ENCODE measurements at regions not wholly inside any gene's neighbourhood (a gene's known extent, or its start where the extent isn't known, plus 50 kb on each side); places are given as distances from the start of the nearest gene placed in this dataset.

DNA sequence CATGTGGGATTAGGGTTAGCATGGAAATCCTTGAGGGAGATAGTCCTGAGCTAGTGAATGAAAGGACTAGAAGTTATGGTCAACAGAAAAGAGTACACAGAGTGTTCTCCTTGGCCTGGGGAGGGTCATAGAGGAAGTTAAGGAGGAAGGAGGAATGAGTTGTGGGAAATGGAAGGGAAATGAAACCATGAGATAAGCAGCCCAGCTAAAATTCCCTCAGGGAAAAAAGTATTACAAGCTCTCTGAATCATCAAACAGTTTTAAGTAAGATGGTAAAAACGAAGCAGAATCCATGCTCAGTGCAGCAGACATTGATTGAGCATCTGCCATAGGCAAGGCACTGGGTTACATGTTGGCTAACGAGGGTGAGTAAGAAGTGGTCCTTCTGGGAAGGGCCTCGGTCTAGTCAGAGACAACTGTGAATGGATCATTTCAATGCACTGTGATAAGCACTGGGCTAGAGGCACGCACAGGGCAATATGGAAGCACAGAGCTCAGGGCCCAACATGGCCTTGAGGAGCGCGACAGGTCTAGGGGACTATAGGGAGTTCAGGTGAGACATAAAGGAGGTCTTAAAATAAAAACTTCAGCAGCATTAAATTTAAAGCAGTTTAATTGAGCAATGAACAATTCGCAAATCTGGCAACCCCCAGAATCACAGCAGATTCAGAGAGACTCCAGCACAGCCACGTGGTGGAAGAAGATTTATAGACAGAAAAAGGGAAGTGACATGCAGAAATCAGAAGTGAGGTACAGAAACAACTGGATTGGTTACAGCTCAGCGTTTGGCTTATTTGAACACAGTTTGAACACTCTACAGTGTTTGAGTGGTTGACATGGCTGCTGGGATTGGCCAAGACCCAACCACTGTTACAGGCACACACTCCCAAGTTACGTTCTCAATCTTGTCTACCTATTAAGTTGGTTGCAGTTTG is 219.5 kb downstream of the HLX start:
- TF ChIP-seq EZH2phosphoT487 (IDR thresholded peaks at IDR 0.05; ENCODE audit: insufficient read depth, low read depth) = no peak
- TF ChIP-seq EZH2 (IDR thresholded peaks at IDR 0.05; ENCODE audit: insufficient read depth, poor library complexity, severe bottlenecking) = no peak
